CD4-positive, alpha-beta T cell (primary cell): ENCODE measurements at regions not wholly inside any gene's neighbourhood (a gene's known extent, or its start where the extent isn't known, plus 50 kb on each side); places are given as distances from the start of the nearest gene placed in this dataset.

ENCODE experiments used
- ATAC-seq: fragments of 200-7000 bp; cut with Tn5 transposase; one replicate; pipeline ENCODE4 v1.10.0; 2022; ENCODE audit warnings: mild to moderate bottlenecking; ENCODE audit not compliant: poor library complexity
- CTCF ChIA-PET: fragments of 350-600 bp; sonication (Branson Sonifier 250); formaldehyde crosslinking; loops from one replicate; lab custom pipeline; 2021; ENCODE audit warnings: antibody characterized with exemption, inconsistent platforms; lab: Charles Lee
- POLR2A ChIA-PET: fragments of 350-600 bp; sonication (Branson Sonifier 250); formaldehyde crosslinking; loops from one replicate; lab custom pipeline; 2021; ENCODE audit warnings: antibody characterized with exemption, inconsistent platforms; lab: Charles Lee
- DNase-seq, 14 experiments: peaks; one replicate each; pipeline ENCODE4 v3.0.0-alpha.2; 2013 to 2020; ENCODE audit warnings: mixed read lengths in 2 of 14
- H3K27ac ChIP-seq, 2 donors: one replicate each; pipeline versions ENCODE4 v1.5.1 to v1.7.0; 2013; ENCODE audit warnings: low read length in 2 of 2, low read depth in 1 of 2, mild to moderate bottlenecking in 1 of 2
- H3K27me3 ChIP-seq, 2 experiments: 1 replicate in 1 of 2; 2 replicates in 1 of 2; pipeline versions ENCODE4 v1.6.1 to v1.7.0; 2013; ENCODE audit warnings: low read length in 2 of 2, control low read depth in 1 of 2, mild to moderate bottlenecking in 1 of 2, moderate library complexity in 1 of 2; ENCODE audit not compliant: insufficient read depth in 2 of 2, control insufficient read depth in 1 of 2
- H3K36me3 ChIP-seq: one replicate; pipeline ENCODE4 v1.6.1; 2013; ENCODE audit warnings: low read length, control low read depth; ENCODE audit not compliant: insufficient read depth
- H3K4me1 ChIP-seq: one replicate; pipeline ENCODE4 v1.6.1; 2013; ENCODE audit warnings: low read length, control low read depth; ENCODE audit not compliant: insufficient read depth
- H3K4me3 ChIP-seq: one replicate; pipeline ENCODE4 v1.5.1; 2013; ENCODE audit warnings: mild to moderate bottlenecking, low read length, moderate library complexity
- H3K9me3 ChIP-seq, 2 experiments: 1 replicate in 1 of 2; 2 replicates in 1 of 2; pipeline versions ENCODE4 v1.6.1 to v1.7.0; 2013; ENCODE audit warnings: low read length in 2 of 2, mild to moderate bottlenecking in 2 of 2, control low read depth in 1 of 2, moderate library complexity in 1 of 2; ENCODE audit not compliant: control insufficient read depth in 1 of 2, insufficient read depth in 1 of 2
- H3K27ac Mint-ChIP-seq: one replicate; pipeline ENCODE4 v1.8.0; 2020; ENCODE audit warnings: mixed read lengths
- H3K27me3 Mint-ChIP-seq: one replicate; pipeline ENCODE4 v1.8.0; 2021; ENCODE audit warnings: mixed read lengths
- H3K36me3 Mint-ChIP-seq: one replicate; pipeline ENCODE4 v1.8.0; 2021; ENCODE audit warnings: low read depth, mixed read lengths
- H3K4me1 Mint-ChIP-seq: one replicate; pipeline ENCODE4 v1.8.0; 2021; ENCODE audit warnings: low read depth, mixed read lengths
- H3K4me3 Mint-ChIP-seq: one replicate; pipeline ENCODE4 v1.8.0; 2020; ENCODE audit warnings: mild to moderate bottlenecking, mixed read lengths
- H3K9me3 Mint-ChIP-seq: one replicate; pipeline ENCODE4 v1.8.0; 2020; ENCODE audit warnings: mixed read lengths
- intact Hi-C, 2 experiments: fragments of 100-400 bp; cut with DNase I in 1 of 2; cut with micrococcal nuclease in 1 of 2; formaldehyde crosslinking; loops; one replicate each; pipeline versions ENCODE4 v1.15.1 to v1.9.0; 2023 to 2025; cut with DNase I, micrococcal nuclease
- TF ChIP-seq, protein P1 (sequence below): fragments of 200-600 bp; IDR thresholded peaks from one replicate; pipeline ENCODE4 v1.8.0; 2022; ENCODE audit warnings: antibody characterized with exemption, mild to moderate bottlenecking

DNA sequence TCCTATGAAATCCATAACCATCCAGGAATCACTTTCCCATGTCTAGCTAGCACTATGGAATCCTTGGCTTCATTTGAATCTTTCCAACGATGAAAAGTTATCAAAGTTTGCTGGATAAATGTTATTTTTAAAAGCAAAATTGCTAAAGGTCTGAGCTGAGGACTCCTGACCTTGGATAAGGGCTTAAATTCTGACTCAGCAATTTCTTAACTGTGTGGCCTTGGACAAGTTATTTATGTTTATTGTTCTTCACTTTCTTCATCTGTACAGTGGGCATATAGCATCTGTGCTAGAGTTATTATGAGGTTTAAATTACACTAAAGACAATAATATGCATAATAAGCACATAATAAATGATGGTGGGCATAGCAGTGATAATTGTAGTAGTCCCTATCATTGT lies 227.5 kb downstream of the KCNS3 start:
- Histone ChIP-seq H3K27me3 (no peaks in the 10 kb centered on the region), H3K9me3 (no peaks in the 10 kb centered on the region), H3K36me3 (no peaks in the 10 kb centered on the region), H3K4me3 (no peak overlapping the region), H3K27ac (no peak overlapping the region), H3K4me1 (no peaks in the 10 kb centered on the region)
- TF ChIP-seq, protein P1, sequence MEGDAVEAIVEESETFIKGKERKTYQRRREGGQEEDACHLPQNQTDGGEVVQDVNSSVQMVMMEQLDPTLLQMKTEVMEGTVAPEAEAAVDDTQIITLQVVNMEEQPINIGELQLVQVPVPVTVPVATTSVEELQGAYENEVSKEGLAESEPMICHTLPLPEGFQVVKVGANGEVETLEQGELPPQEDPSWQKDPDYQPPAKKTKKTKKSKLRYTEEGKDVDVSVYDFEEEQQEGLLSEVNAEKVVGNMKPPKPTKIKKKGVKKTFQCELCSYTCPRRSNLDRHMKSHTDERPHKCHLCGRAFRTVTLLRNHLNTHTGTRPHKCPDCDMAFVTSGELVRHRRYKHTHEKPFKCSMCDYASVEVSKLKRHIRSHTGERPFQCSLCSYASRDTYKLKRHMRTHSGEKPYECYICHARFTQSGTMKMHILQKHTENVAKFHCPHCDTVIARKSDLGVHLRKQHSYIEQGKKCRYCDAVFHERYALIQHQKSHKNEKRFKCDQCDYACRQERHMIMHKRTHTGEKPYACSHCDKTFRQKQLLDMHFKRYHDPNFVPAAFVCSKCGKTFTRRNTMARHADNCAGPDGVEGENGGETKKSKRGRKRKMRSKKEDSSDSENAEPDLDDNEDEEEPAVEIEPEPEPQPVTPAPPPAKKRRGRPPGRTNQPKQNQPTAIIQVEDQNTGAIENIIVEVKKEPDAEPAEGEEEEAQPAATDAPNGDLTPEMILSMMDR: no peak
- ChIA-PET CTCF (no interaction called here), POLR2A (no interaction called here)
- H3K9me3 Mint-ChIP-seq: no peaks in the 10 kb centered on the region
- intact Hi-C loops: no loop called here
- no peaks in the 10 kb centered on the region for H3K4me1 Mint-ChIP-seq
- no peaks in the 10 kb centered on the region for H3K27me3 Mint-ChIP-seq
- ATAC-seq (no peak), DNase-seq (no peak)
- H3K4me3 Mint-ChIP-seq: no peak overlapping the region
- H3K27ac Mint-ChIP-seq: no peak overlapping the region
- no peaks in the 10 kb centered on the region for H3K36me3 Mint-ChIP-seq

DNA sequence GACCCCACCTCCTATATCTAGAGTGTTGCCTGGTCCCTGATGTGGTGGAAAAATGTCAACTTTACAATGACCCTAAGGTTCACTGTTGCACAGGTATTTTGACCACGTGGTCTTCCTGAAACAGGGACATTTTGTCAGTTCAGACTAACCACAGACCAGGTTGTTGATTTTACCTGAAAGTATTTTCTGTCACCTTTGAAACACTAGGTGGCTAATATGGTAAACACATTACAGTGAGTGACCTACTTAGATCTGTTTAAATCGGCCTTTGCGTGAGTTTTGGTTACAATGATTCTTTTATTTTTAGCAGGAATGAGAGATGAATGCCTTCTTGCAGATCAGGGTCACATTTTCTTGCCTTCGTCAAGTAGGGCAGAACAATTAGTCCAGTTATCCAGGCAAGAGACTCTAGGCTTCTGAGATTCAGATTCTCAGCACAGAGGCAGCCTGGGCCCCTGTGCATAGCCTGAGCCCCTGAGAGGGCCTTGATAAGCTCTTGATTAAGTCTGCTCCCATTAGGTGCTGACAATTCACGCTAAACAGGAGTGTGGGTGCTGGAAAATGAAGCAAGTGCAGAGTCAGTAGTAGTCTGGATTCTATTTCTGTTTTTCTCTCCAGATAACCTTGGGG lies 226.2 kb downstream of the KCNS3 start:
- DNase-seq (no peak), ATAC-seq (no peak)
- no peak overlapping the region for H3K27ac Mint-ChIP-seq
- H3K4me1 Mint-ChIP-seq: no peaks in the 10 kb centered on the region
- H3K9me3 ChIP-seq: no peaks in the 10 kb centered on the region
- peaks cover 4% of the 10 kb centered on the region for H3K27me3 Mint-ChIP-seq
- TF ChIP-seq, protein P1: no peak
- no peak overlapping the region for H3K4me3 Mint-ChIP-seq
- no peaks in the 10 kb centered on the region for H3K36me3 Mint-ChIP-seq
- H3K4me1 ChIP-seq: no peaks in the 10 kb centered on the region
- POLR2A ChIA-PET: no interaction called here
- no peak overlapping the region for H3K4me3 ChIP-seq
- H3K27ac ChIP-seq: no peak overlapping the region
- H3K27me3 ChIP-seq: no peaks in the 10 kb centered on the region
- H3K36me3 ChIP-seq: no peaks in the 10 kb centered on the region
- intact Hi-C loops: no loop called here
- CTCF ChIA-PET: no interaction called here
- no peaks in the 10 kb centered on the region for H3K9me3 Mint-ChIP-seq

DNA sequence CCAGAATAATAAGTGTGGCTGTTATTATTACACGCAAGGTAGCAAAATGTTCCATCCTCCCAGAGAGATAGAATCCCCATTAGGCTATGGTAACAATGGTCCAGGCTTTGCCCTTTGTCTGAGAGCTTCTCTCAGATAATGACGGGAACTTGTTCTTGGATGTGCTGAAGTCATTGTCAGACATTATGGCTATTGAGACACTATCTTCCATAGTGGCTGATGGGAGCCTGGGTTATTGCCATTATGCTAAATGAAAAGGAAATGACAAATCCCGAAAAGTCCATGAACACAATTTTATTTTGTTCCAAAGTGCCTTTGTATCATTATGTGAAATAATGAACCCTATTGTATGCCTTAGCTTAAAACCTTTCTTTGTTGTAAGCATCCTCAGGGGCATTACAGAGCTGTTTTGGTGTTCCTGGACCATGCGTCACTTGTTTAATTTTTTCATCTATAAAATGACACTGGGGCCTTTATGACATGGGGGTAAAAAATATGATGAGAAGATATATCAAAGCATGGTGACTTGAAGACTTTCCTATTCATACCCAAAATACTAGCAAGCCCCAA lies 218.5 kb downstream of the KCNS3 start:
- H3K36me3 ChIP-seq: no peaks in the 10 kb centered on the region
- H3K4me1 Mint-ChIP-seq: no peaks in the 10 kb centered on the region
- POLR2A ChIA-PET: no interaction called here
- no peak overlapping the region for H3K27ac ChIP-seq
- CTCF ChIA-PET: no interaction called here
- no peak overlapping the region for H3K4me3 ChIP-seq
- H3K4me3 Mint-ChIP-seq: no peak overlapping the region
- DNase-seq (no peak), ATAC-seq (no peak)
- TF ChIP-seq, protein P1: no peak
- H3K27me3 Mint-ChIP-seq: peaks cover 4% of the 10 kb centered on the region
- no peaks in the 10 kb centered on the region for H3K4me1 ChIP-seq
- H3K27me3 ChIP-seq: peaks cover 0 to 4% of the 10 kb centered on the region in 2 experiments
- H3K27ac Mint-ChIP-seq: no peak overlapping the region
- no peaks in the 10 kb centered on the region for H3K9me3 Mint-ChIP-seq
- intact Hi-C loops: no loop called here
- no peaks in the 10 kb centered on the region for H3K9me3 ChIP-seq
- no peaks in the 10 kb centered on the region for H3K36me3 Mint-ChIP-seq
